GM12878 (cell line): ENCODE measurements at regions not wholly inside any gene's neighbourhood (a gene's known extent, or its start where the extent isn't known, plus 50 kb on each side); places are given as distances from the start of the nearest gene placed in this dataset.

Experiments
- ATAC-seq: fragments of 200-7000 bp; cut with Tn5 transposase; 3 replicates; pipeline ENCODE4 v1.9.1; 2020; ENCODE audit warnings: mild to moderate bottlenecking, moderate library complexity
- BruUV-seq: library from RNA; stranded (reverse); fragments of 400-500 nt; replicated peaks from 2 replicates; lab custom pipeline; 2021; lab: Mats Ljungman, UMichigan
- CTCF ChIA-PET: fragments of 300-600 bp; sonication (Branson Sonifier 250); formaldehyde crosslinking; extraction: SDS; loops from one replicate; lab custom pipeline; 2021; ENCODE audit warnings: inconsistent platforms; lab: Yijun Ruan, JAX
- POLR2A ChIA-PET: fragments of 350-600 bp; formaldehyde crosslinking; extraction: SDS; loops from one replicate; lab custom pipeline; 2021; ENCODE audit warnings: inconsistent platforms; lab: Charles Lee
- RAD21 ChIA-PET: fragments of 300-600 bp; sonication (Branson Sonifier 250); formaldehyde crosslinking; loops from one replicate; lab custom pipeline; 2023; ENCODE audit warnings: antibody characterized with exemption; ENCODE audit not compliant: unreplicated experiment; lab: Charles Lee
- SMC1A ChIA-PET: fragments of 300-600 bp; sonication (Branson Sonifier 250); formaldehyde crosslinking; loops from one replicate; lab custom pipeline; 2023; ENCODE audit not compliant: unreplicated experiment, uncharacterized antibody; lab: Charles Lee
- DNase-seq: peaks from one replicate; pipeline ENCODE4 v3.0.0-alpha.2; 2011; ENCODE audit warnings: low read depth, low spot score
- FAIRE-seq: peaks from 3 replicates; lab custom pipeline; 2011; peaks lifted over from hg19 to GRCh38; lab: Jason Lieb, UNC
- H2AFZ ChIP-seq: 2 replicates; pipeline ENCODE4 v1.6.0; 2011; ENCODE audit warnings: low read depth, low read length, control low read depth; ENCODE audit not compliant: control insufficient read depth
- H3K27ac ChIP-seq: 2 replicates; pipeline ENCODE4 v1.5.1; 2011; ENCODE audit warnings: control low read depth; ENCODE audit not compliant: control insufficient read depth, insufficient read depth
- H3K27me3 ChIP-seq, 2 experiments: replicated peaks in 1 of 2; 2 replicates each; pipeline versions ENCODE4 v1.6.0 to v1.6.1; 2011; ENCODE audit warnings: low read length in 1 of 2; ENCODE audit not compliant: control insufficient read depth in 2 of 2, insufficient read depth in 2 of 2
- H3K36me3 ChIP-seq, 2 experiments: 2 replicates each; pipeline ENCODE4 v1.5.1; 2011; ENCODE audit warnings: low read length in 1 of 2; ENCODE audit not compliant: control insufficient read depth in 2 of 2, insufficient read depth in 2 of 2
- H3K4me1 ChIP-seq: 2 replicates; pipeline ENCODE4 v1.6.1; 2011; ENCODE audit warnings: mild to moderate bottlenecking, low read length, moderate library complexity, mixed read lengths; ENCODE audit not compliant: control insufficient read depth, insufficient read depth
- H3K4me2 ChIP-seq: 2 replicates; pipeline ENCODE4 v1.6.0; 2011; ENCODE audit warnings: control low read depth; ENCODE audit not compliant: control insufficient read depth, insufficient read depth
- H3K4me3 ChIP-seq: fragments of 200-600 bp; sonication (generic); 2 replicates; pipeline ENCODE4 v1.5.1; 2016
- H3K79me2 ChIP-seq: 2 replicates; pipeline ENCODE4 v1.6.0; 2011; ENCODE audit warnings: low read length; ENCODE audit not compliant: control insufficient read depth, insufficient read depth
- H3K9ac ChIP-seq: 2 replicates; pipeline ENCODE4 v1.8.0; 2011; ENCODE audit warnings: low read length, control low read depth, mixed read lengths; ENCODE audit not compliant: control insufficient read depth, insufficient read depth
- H3K9me3 ChIP-seq: replicated peaks from 3 replicates; pipeline ENCODE4 v1.5.1; 2011; ENCODE audit warnings: mild to moderate bottlenecking, low read length; ENCODE audit not compliant: control insufficient read depth, insufficient read depth
- H4K20me1 ChIP-seq: 2 replicates; pipeline ENCODE4 v1.6.0; 2011; ENCODE audit not compliant: control insufficient read depth, insufficient read depth
- ATF3 ChIP-seq: IDR thresholded peaks from 2 replicates; pipeline ENCODE4 v1.6.1; 2011; ENCODE audit warnings: low read depth, mild to moderate bottlenecking, low read length, moderate library complexity, borderline replicate concordance; ENCODE audit errors: extremely low read depth
- CEBPB ChIP-seq, 2 experiments: fragments of 150-350 bp in 1 of 2; IDR thresholded peaks; 2 replicates each; pipeline ENCODE4 v1.6.1; 2012 to 2014; ENCODE audit warnings: low read depth in 2 of 2, low read length in 2 of 2, borderline replicate concordance in 1 of 2, inconsistent platforms in 1 of 2
- EP300 ChIP-seq, 2 experiments: fragments of 150-350 bp in 1 of 2; IDR thresholded peaks; 2 replicates each; pipeline ENCODE4 v1.6.1; 2011 to 2012; ENCODE audit warnings: low read depth in 2 of 2, low read length in 2 of 2, borderline replicate concordance in 1 of 2, improper control_type of control experiment in 1 of 2, inconsistent platforms in 1 of 2; ENCODE audit not compliant: control insufficient read depth in 1 of 2
- HCFC1 ChIP-seq: fragments of 150-350 bp; IDR thresholded peaks from 2 replicates; pipeline ENCODE4 v1.6.1; 2014; ENCODE audit warnings: low read length
- MLLT1 ChIP-seq: fragments of 450-650 bp; IDR thresholded peaks from 2 replicates; pipeline ENCODE4 v1.6.1; 2016; ENCODE audit warnings: mild to moderate bottlenecking
- NBN ChIP-seq: fragments of 450-650 bp; IDR thresholded peaks from 2 replicates; pipeline ENCODE4 v1.6.1; 2016
- NFYA ChIP-seq: IDR thresholded peaks from 2 replicates; pipeline ENCODE4 v1.6.1; 2011; ENCODE audit warnings: low read depth, mild to moderate bottlenecking, low read length, improper control_type of control experiment, borderline replicate concordance
- NKRF ChIP-seq: fragments of 450-650 bp; conservative IDR thresholded peaks from 2 replicates; pipeline ENCODE4 v1.6.1; 2017; ENCODE audit warnings: mild to moderate bottlenecking, moderate library complexity
- POU2F2 ChIP-seq: IDR thresholded peaks from 3 replicates; pipeline ENCODE4 v1.6.1; 2011; ENCODE audit warnings: low read depth, mild to moderate bottlenecking, low read length, borderline replicate concordance
- RELA ChIP-seq: fragments of 450-650 bp; IDR thresholded peaks from 2 replicates; pipeline ENCODE4 v1.8.0; 2014; ENCODE audit warnings: borderline replicate concordance; ENCODE audit not compliant: partially characterized antibody
- SPI1 ChIP-seq: IDR thresholded peaks from 2 replicates; pipeline ENCODE4 v1.6.1; 2011; ENCODE audit warnings: low read depth, mild to moderate bottlenecking, low read length, moderate library complexity, borderline replicate concordance; ENCODE audit not compliant: insufficient read depth
- SREBF1 ChIP-seq: IDR thresholded peaks from 2 replicates; pipeline ENCODE4 v1.6.1; 2012; ENCODE audit warnings: mild to moderate bottlenecking, low read length
- STAT3 ChIP-seq: IDR thresholded peaks from 2 replicates; pipeline ENCODE4 v1.6.1; 2011; ENCODE audit warnings: low read depth, low read length, improper control_type of control experiment
- TAF1 ChIP-seq: IDR thresholded peaks from 2 replicates; pipeline ENCODE4 v1.6.1; 2011; ENCODE audit warnings: mild to moderate bottlenecking, low read depth, low read length, borderline replicate concordance
- TBL1XR1 ChIP-seq: IDR thresholded peaks from 2 replicates; pipeline ENCODE4 v1.6.1; 2012; ENCODE audit warnings: low read depth, low read length, improper control_type of control experiment
- TCF12 ChIP-seq: IDR thresholded peaks from 2 replicates; pipeline ENCODE4 v1.6.1; 2011; ENCODE audit warnings: low read depth, mild to moderate bottlenecking, low read length
- WRNIP1 ChIP-seq: IDR thresholded peaks from 2 replicates; pipeline ENCODE4 v1.6.1; 2011; ENCODE audit warnings: low read depth, low read length, improper control_type of control experiment, borderline replicate concordance
- ZZZ3 ChIP-seq: IDR thresholded peaks from 2 replicates; pipeline ENCODE4 v1.6.1; 2011; ENCODE audit warnings: low read depth; ENCODE audit not compliant: control insufficient read depth, insufficient read length
- in situ Hi-C: fragments of 300-500 bp; cut with MboI; formaldehyde crosslinking; loops from 9 replicates; pipeline ENCODE4 v1.14.3; 2018; ENCODE audit warnings: mixed read lengths
- intact Hi-C: fragments of 100-400 bp; cut with micrococcal nuclease; formaldehyde crosslinking; loops from one replicate; pipeline ENCODE4 v1.14.2; 2022; ENCODE audit not compliant: unreplicated experiment

- Histone ChIP-seq H3K4me1 (no peaks in the 10 kb centered on the region), H3K27me3 (no peaks in the 10 kb centered on the region; a peak in 1 of 4 replicates), H3K9ac (no peak overlapping the region), H3K79me2 (no peaks in the 10 kb centered on the region), H3K4me3 (no peak overlapping the region), H2AFZ (no peak overlapping the region), H4K20me1 (no peaks in the 10 kb centered on the region), H3K36me3 (no peaks in the 10 kb centered on the region), H3K27ac (no peak overlapping the region), H3K4me2 (no peak overlapping the region), H3K9me3 (no peaks in the 10 kb centered on the region)
- no peak for TF ChIP-seq POU2F2
- no peak for TF ChIP-seq SPI1
- TF ChIP-seq CEBPB (IDR thresholded peaks at IDR 0.05; ENCODE audit: borderline replicate concordance in 1 of 2, low read depth in 2 of 2, low read length in 2 of 2), result no peak
- no peak for TF ChIP-seq RELA
- TF ChIP-seq NKRF, result no peak
- no peak for TF ChIP-seq WRNIP1
- no peak for TF ChIP-seq STAT3
- TF ChIP-seq EP300 (IDR thresholded peaks at IDR 0.05; ENCODE audit: borderline replicate concordance in 1 of 2, control insufficient read depth in 1 of 2, low read depth in 2 of 2, low read length in 2 of 2), result no peak
- TF ChIP-seq TBL1XR1, result no peak
- no peak for TF ChIP-seq SREBF1
- no peak for TF ChIP-seq ATF3
- no peak for TF ChIP-seq NBN
- TF ChIP-seq MLLT1, result no peak
- TF ChIP-seq HCFC1, result no peak
- TF ChIP-seq TCF12, result no peak
- TF ChIP-seq NFYA, result no peak
- TF ChIP-seq TAF1, result no peak
- no peak for TF ChIP-seq ZZZ3
- RAD21 ChIA-PET, result no interaction called here
- FAIRE-seq (no peak), DNase-seq (no peak), ATAC-seq (no peak)
- CTCF ChIA-PET, result no interaction called here
- no TSS peak for BruUV-seq
- intact Hi-C loops, result no loop called here
- SMC1A ChIA-PET, result no interaction called here
- in situ Hi-C loops, result no loop called here
- POLR2A ChIA-PET, result no interaction called here
Observed at GRCh38 chr6:74284284-74284683, 588.3 kb downstream of the CD109 start.
